Fibroblast of mammary gland (primary cell): ENCODE measurements at regions not wholly inside any gene's neighbourhood (a gene's known extent, or its start where the extent isn't known, plus 50 kb on each side); places are given as distances from the start of the nearest gene placed in this dataset.

Source experiments
- DNase-seq: peaks from one replicate; pipeline ENCODE4 v3.0.0-alpha.2; 2010; ENCODE audit warnings: low read depth
- H3K4me3 ChIP-seq: 2 replicates; pipeline ENCODE4 v1.5.1; 2011; ENCODE audit warnings: low read depth, mild to moderate bottlenecking, low read length, moderate library complexity; ENCODE audit not compliant: control insufficient read depth
- CTCF ChIP-seq: conservative IDR thresholded peaks from 2 replicates; pipeline ENCODE4 v1.5.1; 2011; ENCODE audit warnings: low read depth, low read length, inconsistent platforms; ENCODE audit not compliant: control insufficient read depth, insufficient read depth

DNA sequence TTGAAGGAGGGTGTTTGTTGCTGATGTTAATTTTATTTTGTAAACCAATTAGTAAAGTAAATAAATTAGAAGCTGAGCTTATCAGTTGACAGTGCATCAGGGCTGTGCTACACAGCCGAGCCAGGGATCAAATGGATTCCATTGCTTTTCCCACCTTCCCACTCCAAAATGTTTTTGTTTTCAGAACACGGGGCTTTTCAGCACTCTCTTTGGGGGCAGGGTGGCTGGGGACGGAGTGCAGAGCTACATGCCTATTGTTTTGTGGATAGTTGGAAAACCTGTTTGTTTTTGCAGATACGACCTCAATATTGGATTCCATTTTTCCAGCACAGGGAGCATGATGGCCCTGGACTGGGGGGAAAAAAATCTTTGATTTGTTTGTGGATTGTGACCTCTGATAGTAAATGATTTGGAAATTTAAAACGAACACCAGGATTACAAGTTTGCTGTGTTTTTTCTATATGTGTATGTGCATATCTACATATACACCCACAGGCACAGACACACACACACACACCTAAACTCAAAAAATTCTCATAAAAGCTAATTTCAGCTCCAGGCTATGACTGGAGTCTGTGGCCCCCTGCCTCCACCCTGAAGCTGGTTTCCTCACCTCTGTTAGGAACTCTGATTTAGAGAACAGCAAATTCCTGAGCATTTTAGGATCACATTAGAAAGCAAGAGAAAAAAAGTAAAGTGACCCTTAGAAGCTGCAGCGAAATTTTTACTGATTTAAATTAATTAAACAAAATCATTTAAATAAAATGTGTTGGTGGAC lies 371.7 kb upstream of the IRX2 start:
- no peak for TF ChIP-seq CTCF
- no peak overlapping the region for H3K4me3 ChIP-seq
- no peak for DNase-seq

GRCh38 chr5:3122216-3122615 lies 370.7 kb upstream of the IRX2 start:
- no peak for TF ChIP-seq CTCF

GRCh38 chr5:3121813-3122212 lies 370.3 kb upstream of the IRX2 start:
- DNase-seq, result no peak

More at GRCh38 chr5:3122216-3122615, 370.7 kb upstream of the IRX2 start:
- no peak overlapping the region for H3K4me3 ChIP-seq
- DNase-seq, result no peak

GRCh38 chr5:3120028-3120427 lies 368.6 kb upstream of the IRX2 start:
- no peak overlapping the region for H3K4me3 ChIP-seq
- TF ChIP-seq CTCF, result no peak

More at GRCh38 chr5:3121813-3122212, 370.3 kb upstream of the IRX2 start:
- no peak for TF ChIP-seq CTCF
- no peak overlapping the region for H3K4me3 ChIP-seq

GRCh38 chr5:3119435-3119834 lies 368.0 kb upstream of the IRX2 start:
- no peak for TF ChIP-seq CTCF
- H3K4me3 ChIP-seq, result no peak overlapping the region
- DNase-seq, result no peak

More at GRCh38 chr5:3120028-3120427, 368.6 kb upstream of the IRX2 start:
- DNase-seq, result no peak

- DNase-seq, result no peak
- TF ChIP-seq CTCF, result no peak
- H3K4me3 ChIP-seq, result no peak overlapping the region
Observed at GRCh38 chr5:3118340-3118739, 366.9 kb upstream of the IRX2 start.

DNA sequence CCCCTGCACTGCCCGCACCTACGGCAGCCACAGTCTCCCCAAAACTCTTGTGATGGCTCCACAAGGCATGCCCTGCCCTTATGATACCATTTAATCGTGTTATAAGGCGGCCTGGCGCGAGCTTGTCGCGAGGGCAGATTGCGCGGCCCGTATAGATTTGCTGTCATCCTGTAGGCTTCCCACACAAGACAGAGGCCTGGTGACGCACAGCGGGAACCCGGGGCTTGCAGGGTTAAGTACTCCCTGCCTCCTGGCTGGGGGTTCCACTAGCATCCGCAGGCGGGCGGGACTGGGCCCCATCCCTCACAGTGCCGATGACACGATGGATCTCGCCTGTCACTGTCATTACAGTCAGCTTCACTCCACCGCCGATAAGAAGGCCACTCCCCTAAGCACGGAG lies 364.9 kb upstream of the IRX2 start:
- TF ChIP-seq CTCF, result no peak
- no peak for DNase-seq

More for the DNA sequence above, 364.9 kb upstream of the IRX2 start:
- no peak overlapping the region for H3K4me3 ChIP-seq
